Glutamatergic neuron (in vitro differentiated cells): ENCODE measurements at regions not wholly inside any gene's neighbourhood (a gene's known extent, or its start where the extent isn't known, plus 50 kb on each side); places are given as distances from the start of the nearest gene placed in this dataset.

Experiments used
- DNase-seq: peaks from one replicate; pipeline ENCODE4 v3.0.0; 2022
- H3K27ac Mint-ChIP-seq: one replicate; pipeline ENCODE4 v1.8.0; 2020; ENCODE audit warnings: mild to moderate bottlenecking, mixed read lengths, inconsistent platforms; ENCODE audit not compliant: unreplicated experiment
- H3K27me3 Mint-ChIP-seq: one replicate; pipeline ENCODE4 v1.8.0; 2020; ENCODE audit warnings: mild to moderate bottlenecking, moderate library complexity, mixed read lengths, inconsistent platforms; ENCODE audit not compliant: unreplicated experiment
- H3K36me3 Mint-ChIP-seq: one replicate; pipeline ENCODE4 v1.8.0; 2020; ENCODE audit warnings: mild to moderate bottlenecking, mixed read lengths, inconsistent platforms; ENCODE audit not compliant: unreplicated experiment
- H3K4me1 Mint-ChIP-seq: one replicate; pipeline ENCODE4 v1.8.0; 2020; ENCODE audit warnings: mild to moderate bottlenecking, low read depth, mixed read lengths, inconsistent platforms; ENCODE audit not compliant: unreplicated experiment
- H3K4me3 Mint-ChIP-seq: one replicate; pipeline ENCODE4 v1.8.0; 2020; ENCODE audit warnings: mild to moderate bottlenecking, mixed read lengths, inconsistent platforms; ENCODE audit not compliant: unreplicated experiment
- H3K9me3 Mint-ChIP-seq: one replicate; pipeline ENCODE4 v1.8.0; 2020; ENCODE audit warnings: mild to moderate bottlenecking, moderate library complexity, mixed read lengths, inconsistent platforms; ENCODE audit not compliant: unreplicated experiment
- TF ChIP-seq, protein P1 (sequence below): fragments of 200-600 bp; sonication (generic); IDR thresholded peaks from one replicate; pipeline ENCODE4 v1.5.0; 2021; ENCODE audit not compliant: partially characterized antibody, unreplicated experiment

DNA sequence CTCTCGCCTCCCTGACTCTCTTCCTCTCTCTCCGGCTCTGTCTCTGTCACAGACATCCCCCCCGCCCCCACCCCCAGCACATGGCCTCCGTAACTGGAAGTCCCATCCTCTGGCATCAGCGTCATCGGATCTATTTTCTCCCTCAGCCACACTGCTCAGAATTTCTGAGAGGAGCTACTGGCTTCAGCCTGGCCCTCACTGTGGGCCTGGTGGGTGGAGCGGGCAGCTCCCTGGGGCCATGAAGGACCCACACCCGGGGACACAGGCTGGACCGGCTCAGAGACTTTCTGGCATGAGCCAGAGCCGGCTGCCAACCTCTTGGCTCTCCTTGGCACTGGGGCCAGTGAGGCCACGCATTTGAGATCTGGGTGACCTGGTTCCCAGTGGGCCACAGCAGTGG is 61.2 kb upstream of the CASZ1 start:
- DNase-seq, result no peak
- H3K36me3 Mint-ChIP-seq, result peaks cover 6% of the 10 kb centered on the region
- peaks cover 2% of the 10 kb centered on the region for H3K27me3 Mint-ChIP-seq
- H3K27ac Mint-ChIP-seq, result no peak overlapping the region
- TF ChIP-seq, protein P1, sequence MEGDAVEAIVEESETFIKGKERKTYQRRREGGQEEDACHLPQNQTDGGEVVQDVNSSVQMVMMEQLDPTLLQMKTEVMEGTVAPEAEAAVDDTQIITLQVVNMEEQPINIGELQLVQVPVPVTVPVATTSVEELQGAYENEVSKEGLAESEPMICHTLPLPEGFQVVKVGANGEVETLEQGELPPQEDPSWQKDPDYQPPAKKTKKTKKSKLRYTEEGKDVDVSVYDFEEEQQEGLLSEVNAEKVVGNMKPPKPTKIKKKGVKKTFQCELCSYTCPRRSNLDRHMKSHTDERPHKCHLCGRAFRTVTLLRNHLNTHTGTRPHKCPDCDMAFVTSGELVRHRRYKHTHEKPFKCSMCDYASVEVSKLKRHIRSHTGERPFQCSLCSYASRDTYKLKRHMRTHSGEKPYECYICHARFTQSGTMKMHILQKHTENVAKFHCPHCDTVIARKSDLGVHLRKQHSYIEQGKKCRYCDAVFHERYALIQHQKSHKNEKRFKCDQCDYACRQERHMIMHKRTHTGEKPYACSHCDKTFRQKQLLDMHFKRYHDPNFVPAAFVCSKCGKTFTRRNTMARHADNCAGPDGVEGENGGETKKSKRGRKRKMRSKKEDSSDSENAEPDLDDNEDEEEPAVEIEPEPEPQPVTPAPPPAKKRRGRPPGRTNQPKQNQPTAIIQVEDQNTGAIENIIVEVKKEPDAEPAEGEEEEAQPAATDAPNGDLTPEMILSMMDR, result no peak
- peaks cover 7% of the 10 kb centered on the region for H3K4me1 Mint-ChIP-seq
- H3K9me3 Mint-ChIP-seq, result peaks cover 10% of the 10 kb centered on the region
- H3K4me3 Mint-ChIP-seq, result no peak overlapping the region

DNA sequence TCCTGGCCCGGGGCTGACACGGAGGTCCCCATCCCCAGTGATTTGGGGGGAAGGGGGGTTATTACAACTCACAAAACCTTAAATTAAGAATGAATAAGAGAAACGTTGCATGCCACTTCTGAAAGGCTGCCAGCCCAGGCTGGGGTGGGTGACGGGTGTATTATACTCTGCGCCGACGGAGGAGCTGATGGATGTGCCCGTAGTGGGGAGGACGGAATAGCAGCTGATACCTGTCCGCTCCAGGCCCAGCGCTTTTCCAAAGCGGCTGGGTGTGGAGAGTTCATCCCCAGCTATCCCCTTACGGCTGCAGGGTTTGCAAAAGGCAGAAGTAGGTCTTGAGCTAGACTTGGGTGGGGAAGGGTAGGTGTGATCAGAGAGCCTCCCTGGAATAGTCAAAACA is 63.8 kb upstream of the CASZ1 start:
- Mint-ChIP-seq H3K9me3 (peaks cover 9% of the 10 kb centered on the region), H3K36me3 (peaks cover under 1% of the 10 kb centered on the region), H3K4me1 (peaks cover 27% of the 10 kb centered on the region), H3K4me3 (no peak overlapping the region), H3K27me3 (no peaks in the 10 kb centered on the region), H3K27ac (no peak overlapping the region)
- TF ChIP-seq, protein P1, result no peak
- no peak for DNase-seq

DNA sequence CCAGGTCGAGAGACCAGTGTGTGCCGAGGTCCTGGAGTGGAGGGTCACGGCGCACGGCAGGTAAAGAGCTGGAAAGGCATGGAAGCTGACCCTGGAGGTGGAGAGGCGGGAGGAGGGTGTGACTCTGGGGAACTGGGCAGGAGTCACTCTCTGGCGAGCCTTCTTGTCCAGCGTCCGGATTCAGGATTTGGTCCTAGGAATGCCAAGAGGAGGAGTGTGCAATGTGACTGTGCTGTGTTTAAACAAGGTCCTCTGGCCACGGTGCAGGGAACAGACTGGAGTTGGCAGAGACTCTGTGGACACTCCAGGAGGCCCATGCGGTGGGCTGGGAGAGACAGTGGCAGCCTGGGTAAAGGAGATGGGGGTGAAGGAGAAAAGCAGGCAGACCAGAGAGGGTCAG is 64.2 kb upstream of the CASZ1 start:
- TF ChIP-seq, protein P1, result no peak
- Mint-ChIP-seq H3K4me3 (no peak overlapping the region), H3K27ac (no peak overlapping the region), H3K4me1 (peaks cover 30% of the 10 kb centered on the region), H3K27me3 (no peaks in the 10 kb centered on the region), H3K9me3 (peaks cover 11% of the 10 kb centered on the region), H3K36me3 (no peaks in the 10 kb centered on the region)
- DNase-seq, result no peak

DNA sequence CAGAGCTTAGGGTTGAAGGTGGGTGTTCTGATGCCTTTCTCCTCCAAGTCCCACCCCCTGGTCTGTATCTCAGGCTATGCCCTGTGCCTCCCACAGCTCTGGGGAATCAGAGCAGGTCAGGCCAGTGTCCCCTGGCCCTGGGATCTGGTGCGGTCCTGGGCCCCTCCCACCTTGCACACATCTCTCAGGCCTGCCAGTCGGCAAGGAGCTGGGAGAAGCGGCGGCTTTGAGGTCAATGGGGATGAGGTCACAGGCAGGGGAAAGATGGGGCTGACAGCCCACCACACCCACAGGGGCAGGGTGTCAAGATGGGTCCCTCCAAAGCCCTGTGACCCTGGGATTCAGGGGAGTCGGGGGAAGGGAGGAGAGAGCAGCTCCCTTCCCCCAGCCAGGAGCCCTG is 65.4 kb upstream of the CASZ1 start:
- peaks cover 2% of the 10 kb centered on the region for H3K27me3 Mint-ChIP-seq
- H3K27ac Mint-ChIP-seq, result no peak overlapping the region
- H3K4me3 Mint-ChIP-seq, result no peak overlapping the region
- no peak for DNase-seq
- peaks cover 13% of the 10 kb centered on the region for H3K9me3 Mint-ChIP-seq
- TF ChIP-seq, protein P1, result no peak
- no peaks in the 10 kb centered on the region for H3K36me3 Mint-ChIP-seq
- peaks cover 32% of the 10 kb centered on the region for H3K4me1 Mint-ChIP-seq

DNA sequence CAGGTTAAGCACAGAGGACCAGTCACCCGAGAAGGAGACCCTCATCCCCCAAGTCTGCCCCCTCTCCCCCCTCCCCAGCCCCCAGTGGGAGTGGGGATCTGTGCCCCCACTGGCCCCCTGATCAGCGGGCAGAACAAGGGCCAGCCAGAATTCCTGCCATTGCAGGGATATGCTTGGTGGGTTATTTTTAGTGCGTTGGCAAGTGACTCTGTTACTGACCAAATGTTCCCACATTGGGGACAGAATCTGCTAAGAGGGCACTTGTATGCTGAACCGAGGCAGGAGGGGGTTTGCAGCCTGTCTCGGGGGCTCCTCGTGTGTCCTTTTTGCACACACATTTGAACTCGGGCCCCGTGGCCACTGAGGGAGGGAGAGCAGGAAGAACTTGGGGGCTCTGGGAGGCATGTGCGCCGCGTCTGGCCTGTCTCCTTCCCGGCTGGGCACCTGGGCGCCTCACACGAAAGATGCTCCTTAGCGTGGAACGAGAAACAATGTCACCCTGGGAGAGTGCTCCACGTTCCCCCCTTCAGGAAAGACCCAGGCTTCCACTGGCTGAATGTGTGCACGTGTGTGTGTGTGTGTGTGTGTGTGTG is 66.4 kb upstream of the CASZ1 start:
- Mint-ChIP-seq H3K4me1 (peaks cover 36% of the 10 kb centered on the region), H3K27me3 (peaks cover 5% of the 10 kb centered on the region), H3K27ac (no peak overlapping the region), H3K36me3 (no peaks in the 10 kb centered on the region), H3K4me3 (no peak overlapping the region), H3K9me3 (peaks cover 13% of the 10 kb centered on the region)
- TF ChIP-seq, protein P1, result no peak
- no peak for DNase-seq
